WTC11 (cell line): ENCODE measurements at regions not wholly inside any gene's neighbourhood (a gene's known extent, or its start where the extent isn't known, plus 50 kb on each side); places are given as distances from the start of the nearest gene placed in this dataset.

Source experiments
- ATAC-seq: fragments of 200-7000 bp; cut with Tn5 transposase; 2 replicates; pipeline ENCODE4 v1.10.0; 2021; ENCODE audit warnings: mild to moderate bottlenecking, moderate library complexity
- CTCF ChIA-PET: fragments of 300-600 bp; sonication (Branson Sonifier 250); formaldehyde crosslinking; loops from one replicate; lab custom pipeline; 2021; ENCODE audit warnings: antibody characterized with exemption; lab: Charles Lee
- POLR2A ChIA-PET: fragments of 350-600 bp; sonication (Branson Sonifier 250); formaldehyde crosslinking; loops from one replicate; lab custom pipeline; 2021; ENCODE audit warnings: antibody characterized with exemption; lab: Charles Lee
- DNase-seq: peaks from one replicate; pipeline ENCODE4 v3.0.0; 2021; ENCODE audit warnings: low spot score
- H3K27ac Mint-ChIP-seq: 2 replicates; pipeline ENCODE4 v1.8.0; 2021; ENCODE audit warnings: mixed read lengths
- H3K27me3 Mint-ChIP-seq: 2 replicates; pipeline ENCODE4 v1.8.0; 2021; ENCODE audit warnings: low read depth, mild to moderate bottlenecking, moderate library complexity, mixed read lengths
- H3K36me3 Mint-ChIP-seq: 2 replicates; pipeline ENCODE4 v1.8.0; 2021; ENCODE audit warnings: mixed read lengths
- H3K4me1 Mint-ChIP-seq: 2 replicates; pipeline ENCODE4 v1.8.0; 2022; ENCODE audit warnings: mixed read lengths
- H3K4me3 Mint-ChIP-seq: 2 replicates; pipeline ENCODE4 v1.8.0; 2021; ENCODE audit warnings: mild to moderate bottlenecking, moderate library complexity, mixed read lengths
- H3K9me3 Mint-ChIP-seq: 2 replicates; pipeline ENCODE4 v1.8.0; 2021; ENCODE audit warnings: mixed read lengths
- CBFB ChIP-seq: sonication (generic); formaldehyde crosslinking; IDR thresholded peaks from 2 replicates; pipeline ENCODE4 v1.8.1; 2022; ENCODE audit warnings: mild to moderate bottlenecking, low read depth, missing genetic modification reagents
- CDX4 ChIP-seq: fragments of 250-450 bp; sonication (Bioruptor Pico); IDR thresholded peaks from 2 replicates; pipeline ENCODE4 v1.9.0; 2021; ENCODE audit warnings: moderate library complexity, mild to moderate bottlenecking, inconsistent platforms, borderline replicate concordance
- CREB1 ChIP-seq: sonication (generic); formaldehyde crosslinking; IDR thresholded peaks from 2 replicates; pipeline ENCODE4 v1.8.0; 2023; ENCODE audit warnings: mild to moderate bottlenecking, missing genetic modification reagents
- E2F1 ChIP-seq: sonication (generic); formaldehyde crosslinking; IDR thresholded peaks from 2 replicates; pipeline ENCODE4 v1.8.0; 2022; ENCODE audit warnings: mild to moderate bottlenecking, missing genetic modification reagents
- E2F5 ChIP-seq: sonication (generic); formaldehyde crosslinking; IDR thresholded peaks from 2 replicates; pipeline ENCODE4 v1.8.1; 2022; ENCODE audit warnings: mild to moderate bottlenecking, moderate library complexity, missing genetic modification reagents
- EMX1 ChIP-seq: fragments of 250-450 bp; sonication (Bioruptor Pico); IDR thresholded peaks from 2 replicates; pipeline ENCODE4 v1.8.0; 2021; ENCODE audit warnings: mild to moderate bottlenecking
- IRF1 ChIP-seq: sonication (generic); formaldehyde crosslinking; IDR thresholded peaks from 2 replicates; pipeline ENCODE4 v1.8.0; 2023; ENCODE audit warnings: missing genetic modification reagents
- IRF2 ChIP-seq: sonication (generic); formaldehyde crosslinking; IDR thresholded peaks from 2 replicates; pipeline ENCODE4 v1.8.0; 2022; ENCODE audit warnings: low read depth, missing genetic modification reagents, borderline replicate concordance
- JAZF1 ChIP-seq: fragments of 250-450 bp; sonication (Bioruptor Pico); IDR thresholded peaks from 2 replicates; pipeline ENCODE4 v1.9.0; 2021; ENCODE audit warnings: moderate library complexity, mild to moderate bottlenecking, inconsistent platforms
- MXD4 ChIP-seq: fragments of 250-450 bp; sonication (Bioruptor Pico); IDR thresholded peaks from 2 replicates; pipeline ENCODE4 v1.8.0; 2021; ENCODE audit warnings: mild to moderate bottlenecking, moderate library complexity, borderline replicate concordance
- NR3C1 ChIP-seq: sonication (generic); formaldehyde crosslinking; conservative IDR thresholded peaks from 2 replicates; pipeline ENCODE4 v1.8.1; 2023; ENCODE audit warnings: low read depth, mild to moderate bottlenecking, missing genetic modification reagents
- OVOL2 ChIP-seq: fragments of 250-450 bp; sonication (Bioruptor Pico); IDR thresholded peaks from 2 replicates; pipeline ENCODE4 v1.9.0; 2021; ENCODE audit warnings: mild to moderate bottlenecking, borderline replicate concordance
- PREB ChIP-seq: sonication (generic); formaldehyde crosslinking; IDR thresholded peaks from 2 replicates; pipeline ENCODE4 v1.8.1; 2022; ENCODE audit warnings: mild to moderate bottlenecking, missing genetic modification reagents, moderate library complexity, borderline replicate concordance
- RORB ChIP-seq: fragments of 250-450 bp; sonication (Bioruptor Pico); IDR thresholded peaks from 2 replicates; pipeline ENCODE4 v1.9.0; 2021; ENCODE audit warnings: mild to moderate bottlenecking
- STAT6 ChIP-seq: sonication (generic); formaldehyde crosslinking; conservative IDR thresholded peaks from 2 replicates; pipeline ENCODE4 v1.8.1; 2023; ENCODE audit warnings: mild to moderate bottlenecking, low read depth, missing genetic modification reagents, moderate library complexity
- USF1 ChIP-seq: sonication (generic); formaldehyde crosslinking; IDR thresholded peaks from 2 replicates; pipeline ENCODE4 v1.8.0; 2022; ENCODE audit warnings: mild to moderate bottlenecking, missing genetic modification reagents
- ZNF232 ChIP-seq: sonication (generic); formaldehyde crosslinking; IDR thresholded peaks from 2 replicates; pipeline ENCODE4 v1.8.0; 2022; ENCODE audit warnings: mild to moderate bottlenecking, missing genetic modification reagents
- ZNF281 ChIP-seq: sonication (generic); formaldehyde crosslinking; IDR thresholded peaks from 2 replicates; pipeline ENCODE4 v1.8.0; 2023; ENCODE audit warnings: mild to moderate bottlenecking, missing genetic modification reagents
- ZNF317 ChIP-seq: sonication (generic); formaldehyde crosslinking; IDR thresholded peaks from 2 replicates; pipeline ENCODE4 v1.8.1; 2023; ENCODE audit warnings: low read depth, mild to moderate bottlenecking, moderate library complexity, missing genetic modification reagents, borderline replicate concordance

- no peaks in the 10 kb centered on the region for H3K9me3 Mint-ChIP-seq
- CTCF ChIA-PET: no interaction called here
- TF ChIP-seq USF1 (no peak), MXD4 (no peak), PREB (no peak), E2F5 (CRISPR knock-in tag) (no peak), JAZF1 (no peak), CBFB (CRISPR knock-in tag) (no peak), STAT6 (no peak), ZNF281 (CRISPR knock-in tag) (no peak), CDX4 (no peak), NR3C1 (CRISPR knock-in tag) (no peak), EMX1 (CRISPR knock-in tag) (no peak), CREB1 (no peak), OVOL2 (CRISPR knock-in tag) (no peak), ZNF232 (CRISPR knock-in tag) (no peak), IRF1 (no peak), RORB (CRISPR knock-in tag) (no peak), E2F1 (CRISPR knock-in tag) (no peak), ZNF317 (CRISPR knock-in tag) (no peak), IRF2 (no peak)
- TF ChIP-seq, all 79 proteins: peak for 0
- H3K27me3 Mint-ChIP-seq: peaks cover 56% of the 10 kb centered on the region
- DNase-seq (no peak), ATAC-seq (no peak)
- H3K36me3 Mint-ChIP-seq: no peaks in the 10 kb centered on the region
- POLR2A ChIA-PET: no interaction called here
- no peaks in the 10 kb centered on the region for H3K4me1 Mint-ChIP-seq
- H3K27ac Mint-ChIP-seq: no peak overlapping the region
- no peak overlapping the region for H3K4me3 Mint-ChIP-seq
These were observed 62.1 kb downstream of the CTAGE1 start for GRCh38 chr18:22355598-22355997.
